SK-N-SH treated with all-trans-retinoic acid at 6 μM for 48 hours (cell line): ENCODE measurements at regions not wholly inside any gene's neighbourhood (a gene's known extent, or its start where the extent isn't known, plus 50 kb on each side); places are given as distances from the start of the nearest gene placed in this dataset.

Experiments
- ATAC-seq: fragments of 200-7000 bp; cut with Tn5 transposase; 3 replicates; pipeline ENCODE4 v1.9.1; 2020; ENCODE audit warnings: mild to moderate bottlenecking, moderate library complexity
- ARNTL ChIP-seq: fragments of 450-650 bp; formaldehyde crosslinking; IDR thresholded peaks from 2 replicates; pipeline ENCODE4 v1.5.0; 2020; ENCODE audit warnings: low read depth, mild to moderate bottlenecking, moderate library complexity, borderline replicate concordance
- BACH2 ChIP-seq: fragments of 250-450 bp; sonication (Bioruptor Pico); IDR thresholded peaks from 2 replicates; pipeline ENCODE4 v1.9.0; 2021; ENCODE audit warnings: mild to moderate bottlenecking, borderline replicate concordance
- CREB5 ChIP-seq: fragments of 250-450 bp; sonication (Bioruptor Pico); IDR thresholded peaks from 2 replicates; pipeline ENCODE4 v1.5.1; 2020; ENCODE audit warnings: low read depth, mild to moderate bottlenecking, moderate library complexity
- CSRNP3 ChIP-seq: fragments of 250-450 bp; sonication (Bioruptor Pico); IDR thresholded peaks from 2 replicates; pipeline ENCODE4 v1.5.1; 2021; ENCODE audit warnings: mild to moderate bottlenecking, moderate library complexity
- ESRRG ChIP-seq: fragments of 250-450 bp; sonication (Bioruptor Pico); IDR thresholded peaks from 2 replicates; pipeline ENCODE4 v1.6.1; 2021; ENCODE audit warnings: mild to moderate bottlenecking
- GLIS3 ChIP-seq: fragments of 250-450 bp; sonication (Bioruptor Pico); IDR thresholded peaks from 2 replicates; pipeline ENCODE4 v1.5.0; 2020; ENCODE audit warnings: mild to moderate bottlenecking, moderate library complexity
- ISL1 ChIP-seq: fragments of 250-450 bp; sonication (Bioruptor Pico); IDR thresholded peaks from 2 replicates; pipeline ENCODE4 v2.1.2; 2022; ENCODE audit warnings: mild to moderate bottlenecking, moderate library complexity
- OSR1 ChIP-seq: fragments of 250-450 bp; sonication (Bioruptor Pico); IDR thresholded peaks from 2 replicates; pipeline ENCODE4 v1.8.0; 2022; ENCODE audit warnings: moderate library complexity, mild to moderate bottlenecking, inconsistent platforms
- POU6F1 ChIP-seq: fragments of 250-450 bp; sonication (Bioruptor Pico); IDR thresholded peaks from 2 replicates; pipeline ENCODE4 v1.8.0; 2021; ENCODE audit warnings: low read depth, mild to moderate bottlenecking, moderate library complexity, borderline replicate concordance
- PPARA ChIP-seq: fragments of 250-450 bp; sonication (Bioruptor Pico); IDR thresholded peaks from 2 replicates; pipeline ENCODE4 v1.5.0; 2020; ENCODE audit warnings: mild to moderate bottlenecking, borderline replicate concordance
- RARB ChIP-seq: fragments of 250-450 bp; sonication (Bioruptor Pico); IDR thresholded peaks from 2 replicates; pipeline ENCODE4 v1.8.0; 2021; ENCODE audit warnings: mild to moderate bottlenecking, moderate library complexity
- SNAI2 ChIP-seq: fragments of 250-450 bp; sonication (Bioruptor Pico); IDR thresholded peaks from 2 replicates; pipeline ENCODE4 v1.5.0; 2020; ENCODE audit warnings: mild to moderate bottlenecking, moderate library complexity
- TCF4 ChIP-seq: fragments of 250-450 bp; sonication (Bioruptor Pico); IDR thresholded peaks from 2 replicates; pipeline ENCODE4 v1.8.0; 2021; ENCODE audit warnings: mild to moderate bottlenecking, moderate library complexity, borderline replicate concordance
- TOX ChIP-seq: fragments of 250-450 bp; sonication (Bioruptor Pico); IDR thresholded peaks from 2 replicates; pipeline ENCODE4 v1.8.0; 2021; ENCODE audit warnings: mild to moderate bottlenecking, moderate library complexity, borderline replicate concordance
- TSHZ2 ChIP-seq: fragments of 250-450 bp; sonication (Bioruptor Pico); IDR thresholded peaks from 2 replicates; pipeline ENCODE4 v1.5.0; 2020; ENCODE audit warnings: mild to moderate bottlenecking, moderate library complexity
- ZC3H10 ChIP-seq: fragments of 250-450 bp; sonication (Bioruptor Pico); IDR thresholded peaks from 2 replicates; pipeline ENCODE4 v1.5.1; 2021; ENCODE audit warnings: mild to moderate bottlenecking, moderate library complexity
- ZFP3 ChIP-seq: fragments of 250-450 bp; sonication (Bioruptor Pico); IDR thresholded peaks from 2 replicates; pipeline ENCODE4 v1.5.0; 2020; ENCODE audit warnings: mild to moderate bottlenecking, moderate library complexity
- ZFP30 ChIP-seq: fragments of 450-650 bp; formaldehyde crosslinking; IDR thresholded peaks from 2 replicates; pipeline ENCODE4 v1.5.0; 2022; ENCODE audit warnings: mild to moderate bottlenecking, moderate library complexity
- ZNF565 ChIP-seq: fragments of 450-650 bp; formaldehyde crosslinking; conservative IDR thresholded peaks from 2 replicates; pipeline ENCODE4 v1.5.0; 2020; ENCODE audit warnings: low read depth, mild to moderate bottlenecking, moderate library complexity
- ZNF70 ChIP-seq: fragments of 450-650 bp; formaldehyde crosslinking; IDR thresholded peaks from 2 replicates; pipeline ENCODE4 v1.5.0; 2020; ENCODE audit warnings: mild to moderate bottlenecking, moderate library complexity
- TF ChIP-seq, protein P1 (sequence below): fragments of 250-450 bp; sonication (Bioruptor Pico); IDR thresholded peaks from 2 replicates; pipeline ENCODE4 v1.8.0; 2020; ENCODE audit warnings: mild to moderate bottlenecking, moderate library complexity, borderline replicate concordance

GRCh38 chr6:12353731-12354130, 63.6 kb downstream of the EDN1 start:
- no peak for ATAC-seq
- TF ChIP-seq ZNF565 (CRISPR knock-in tag) = no peak
- no peak for TF ChIP-seq ZFP3 (CRISPR knock-in tag)
- TF ChIP-seq, all 23 proteins: peak for 0

DNA sequence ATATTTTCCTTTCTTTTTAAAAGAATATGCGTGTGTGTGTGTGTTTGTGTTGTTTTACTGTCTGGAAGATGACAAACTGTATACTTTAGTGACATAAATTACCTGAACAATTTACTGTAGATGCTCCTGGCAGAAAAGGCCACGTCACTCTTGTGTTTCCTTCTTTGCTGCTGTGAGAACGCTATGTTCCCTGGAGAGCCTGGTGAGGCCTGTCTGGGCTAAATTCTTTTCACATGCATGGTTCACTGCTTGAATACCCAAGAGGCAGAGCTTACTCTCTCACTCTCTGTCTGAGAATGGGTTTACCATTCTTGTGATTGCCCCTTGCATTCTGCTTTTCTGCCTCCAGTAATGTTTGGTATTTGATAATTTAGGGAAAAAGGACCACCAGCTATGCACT, 64.3 kb downstream of the EDN1 start:
- no peak for ATAC-seq
- TF ChIP-seq ZNF70 (no peak), OSR1 (no peak), ZC3H10 (CRISPR knock-in tag) (no peak), RARB (no peak), ZNF565 (CRISPR knock-in tag) (no peak), PPARA (CRISPR knock-in tag) (no peak)

DNA sequence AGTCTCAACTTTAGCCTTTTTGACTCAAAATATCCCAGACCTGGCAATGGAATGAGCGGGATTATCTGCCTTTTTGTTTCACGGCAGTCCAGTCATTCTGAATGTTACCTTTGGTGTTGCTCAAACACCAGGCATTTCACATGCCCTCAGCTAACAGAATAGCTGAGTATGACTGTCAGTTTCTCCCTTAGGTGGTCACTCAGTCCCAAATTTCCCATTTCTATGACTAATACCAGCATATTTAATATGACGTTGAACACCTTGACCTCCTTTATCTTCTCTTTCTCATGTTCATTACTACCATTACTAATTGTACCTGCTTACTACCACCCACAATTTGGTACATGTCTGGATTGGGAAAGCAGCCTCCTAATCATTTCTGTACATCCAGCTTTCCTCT, 65.2 kb downstream of the EDN1 start:
- no peak for ATAC-seq
- TF ChIP-seq SNAI2 (CRISPR knock-in tag) (no peak), TSHZ2 (CRISPR knock-in tag) (no peak), ZFP30 (CRISPR knock-in tag) (no peak), PPARA (CRISPR knock-in tag) (no peak), POU6F1 (no peak), GLIS3 (CRISPR knock-in tag) (no peak), ISL1 (CRISPR knock-in tag) (no peak), ZFP3 (CRISPR knock-in tag) (no peak), CREB5 (CRISPR knock-in tag) (no peak), ESRRG (no peak), BACH2 (no peak), RARB (no peak), ARNTL (no peak), ZNF70 (no peak), ZNF565 (CRISPR knock-in tag) (no peak), ZC3H10 (CRISPR knock-in tag) (no peak), TCF4 (CRISPR knock-in tag) (no peak)
- TF ChIP-seq, protein P1, sequence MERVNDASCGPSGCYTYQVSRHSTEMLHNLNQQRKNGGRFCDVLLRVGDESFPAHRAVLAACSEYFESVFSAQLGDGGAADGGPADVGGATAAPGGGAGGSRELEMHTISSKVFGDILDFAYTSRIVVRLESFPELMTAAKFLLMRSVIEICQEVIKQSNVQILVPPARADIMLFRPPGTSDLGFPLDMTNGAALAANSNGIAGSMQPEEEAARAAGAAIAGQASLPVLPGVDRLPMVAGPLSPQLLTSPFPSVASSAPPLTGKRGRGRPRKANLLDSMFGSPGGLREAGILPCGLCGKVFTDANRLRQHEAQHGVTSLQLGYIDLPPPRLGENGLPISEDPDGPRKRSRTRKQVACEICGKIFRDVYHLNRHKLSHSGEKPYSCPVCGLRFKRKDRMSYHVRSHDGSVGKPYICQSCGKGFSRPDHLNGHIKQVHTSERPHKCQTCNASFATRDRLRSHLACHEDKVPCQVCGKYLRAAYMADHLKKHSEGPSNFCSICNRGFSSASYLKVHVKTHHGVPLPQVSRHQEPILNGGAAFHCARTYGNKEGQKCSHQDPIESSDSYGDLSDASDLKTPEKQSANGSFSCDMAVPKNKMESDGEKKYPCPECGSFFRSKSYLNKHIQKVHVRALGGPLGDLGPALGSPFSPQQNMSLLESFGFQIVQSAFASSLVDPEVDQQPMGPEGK (CRISPR knock-in tag) = no peak

- no peak for ATAC-seq
- no peak for TF ChIP-seq ISL1 (CRISPR knock-in tag)
- no peak for TF ChIP-seq BACH2
Observed at GRCh38 chr6:12356431-12356830, 66.3 kb downstream of the EDN1 start.

- ATAC-seq = no peak
- TF ChIP-seq POU6F1 (no peak), CSRNP3 (CRISPR knock-in tag) (no peak), OSR1 (no peak), TOX (CRISPR knock-in tag) (no peak)
- TF ChIP-seq, protein P1 (CRISPR knock-in tag) = no peak
Observed at GRCh38 chr6:12356983-12357972, 67.1 kb downstream of the EDN1 start.
